ENCODE measurements at regions not wholly inside any gene's neighbourhood (a gene's known extent, or its start where the extent isn't known, plus 50 kb on each side); places are given as distances from the start of the nearest gene placed in this dataset.

DNA sequence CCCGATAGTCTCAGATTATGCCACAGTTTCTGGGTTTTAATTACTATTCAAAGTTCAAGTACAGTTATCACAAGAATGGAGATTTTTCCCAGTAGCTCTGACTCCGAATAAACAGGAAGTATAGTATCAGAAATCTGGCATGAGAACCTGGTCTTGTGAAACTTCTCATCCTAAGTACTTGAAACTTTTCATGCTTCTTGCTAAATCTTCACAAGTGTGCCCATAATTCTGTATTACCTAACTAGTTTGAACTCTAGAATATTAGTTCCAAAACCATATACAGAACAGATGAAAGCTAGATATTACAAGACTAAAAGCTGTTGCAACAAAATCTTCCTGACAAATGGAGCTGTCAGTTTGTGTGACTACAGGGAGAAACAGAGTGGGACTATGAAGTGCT, 70.5 kb upstream of the CSNK1A1L start:
- no peak for TF ChIP-seq POLR2A (IDR thresholded peaks at IDR 0.05)
- TF ChIP-seq, protein P1, sequence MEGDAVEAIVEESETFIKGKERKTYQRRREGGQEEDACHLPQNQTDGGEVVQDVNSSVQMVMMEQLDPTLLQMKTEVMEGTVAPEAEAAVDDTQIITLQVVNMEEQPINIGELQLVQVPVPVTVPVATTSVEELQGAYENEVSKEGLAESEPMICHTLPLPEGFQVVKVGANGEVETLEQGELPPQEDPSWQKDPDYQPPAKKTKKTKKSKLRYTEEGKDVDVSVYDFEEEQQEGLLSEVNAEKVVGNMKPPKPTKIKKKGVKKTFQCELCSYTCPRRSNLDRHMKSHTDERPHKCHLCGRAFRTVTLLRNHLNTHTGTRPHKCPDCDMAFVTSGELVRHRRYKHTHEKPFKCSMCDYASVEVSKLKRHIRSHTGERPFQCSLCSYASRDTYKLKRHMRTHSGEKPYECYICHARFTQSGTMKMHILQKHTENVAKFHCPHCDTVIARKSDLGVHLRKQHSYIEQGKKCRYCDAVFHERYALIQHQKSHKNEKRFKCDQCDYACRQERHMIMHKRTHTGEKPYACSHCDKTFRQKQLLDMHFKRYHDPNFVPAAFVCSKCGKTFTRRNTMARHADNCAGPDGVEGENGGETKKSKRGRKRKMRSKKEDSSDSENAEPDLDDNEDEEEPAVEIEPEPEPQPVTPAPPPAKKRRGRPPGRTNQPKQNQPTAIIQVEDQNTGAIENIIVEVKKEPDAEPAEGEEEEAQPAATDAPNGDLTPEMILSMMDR (IDR thresholded peaks at IDR 0.05), result no peak

Data from esophagus squamous epithelium (tissue), 4 donors.